Body of pancreas (tissue), 4 donors: ENCODE measurements at regions not wholly inside any gene's neighbourhood (a gene's known extent, or its start where the extent isn't known, plus 50 kb on each side); places are given as distances from the start of the nearest gene placed in this dataset.
"Not testable (repeated sequence)": the region's sequence is repeated elsewhere in the genome, so short reads cannot be mapped to it uniquely, and the experiment has no call there.

Experiments
- ATAC-seq: fragments of 150-250 bp; one replicate; pipeline ENCODE4 v1.9.1; 2016
- DNase-seq, 4 donors: peaks; one replicate each; pipeline ENCODE4 v3.0.0-alpha.2; 2019
- H3K27ac ChIP-seq, 4 donors: fragments of 200-600 bp; sonication (generic); 1 replicate in 3 of 4; 2 replicates in 1 of 4; pipeline versions ENCODE4 v1.5.1 to v1.6.1; 2016 to 2019; ENCODE audit warnings: mild to moderate bottlenecking in 1 of 4, mixed read lengths in 1 of 4, moderate library complexity in 1 of 4
- H3K27me3 ChIP-seq, 2 donors: fragments of 200-600 bp; sonication (generic); one replicate each; pipeline ENCODE4 v1.6.0; 2016; ENCODE audit warnings: mild to moderate bottlenecking in 1 of 2
- H3K36me3 ChIP-seq, 2 donors: fragments of 200-600 bp; sonication (generic); replicated peaks in 1 of 2; 2 replicates each; pipeline ENCODE4 v1.5.1; 2016; ENCODE audit warnings: low read depth in 2 of 2; ENCODE audit not compliant: insufficient read depth in 1 of 2
- H3K4me1 ChIP-seq: fragments of 200-600 bp; sonication (generic); one replicate; pipeline ENCODE4 v1.6.0; 2016
- H3K4me3 ChIP-seq, 2 donors: fragments of 200-600 bp; sonication (generic); 1 replicate in 1 of 2; 2 replicates in 1 of 2; pipeline ENCODE4 v1.5.1; 2016 to 2019
- H3K9me3 ChIP-seq, 3 donors: fragments of 200-600 bp; sonication (generic); 1 replicate in 2 of 3; 2 replicates in 1 of 3; pipeline ENCODE4 v1.5.1; 2016
- CTCF ChIP-seq, 7 experiments: fragments of 450-650 bp in 4 of 7; fragments of 200-600 bp in 3 of 7; sonication (generic) in 3 of 7; IDR thresholded peaks; one replicate each; pipeline ENCODE4 v1.5.1; 2016 to 2019; ENCODE audit warnings: antibody characterized with exemption in 7 of 7
- POLR2A ChIP-seq, 3 donors: fragments of 450-650 bp; IDR thresholded peaks; one replicate each; pipeline ENCODE4 v1.6.1; 2016; ENCODE audit warnings: antibody characterized with exemption in 3 of 3, mild to moderate bottlenecking in 2 of 3
- WGBS, 2 donors: methylation state at CpG; one replicate each; pipeline ENCODE4 v1.1.5; 2017; 5-methylcytosine and 5-hydroxymethylcytosine counted together
- intact Hi-C: fragments of 100-400 bp; cut with DNase I; formaldehyde crosslinking; loops from one replicate; pipeline ENCODE4 v1.15.1; 2023

GRCh38 chr6:66103354-66103753, 396.3 kb upstream of the EYS start:
- WGBS, 2 donors = 57 to 64% methylated on average over 1 of the region's 1 CpG
- ATAC-seq (no peak), DNase-seq (no peak)
- Histone ChIP-seq H3K9me3 (no peaks in the 10 kb centered on the region), H3K4me1 (no peaks in the 10 kb centered on the region), H3K27ac (no peak overlapping the region), H3K4me3 (no peak overlapping the region), H3K27me3 (no peaks in the 10 kb centered on the region), H3K36me3 (no peaks in the 10 kb centered on the region)
- TF ChIP-seq POLR2A (IDR thresholded peaks at IDR 0.05) (no peak), CTCF (IDR thresholded peaks at IDR 0.05) (no peak)
- intact Hi-C loops = no loop called here

GRCh38 chr6:66096679-66097078, 389.7 kb upstream of the EYS start:
- H3K4me3 ChIP-seq = no peak overlapping the region
- intact Hi-C loops = no loop called here

GRCh38 chr6:66094615-66095014, 387.6 kb upstream of the EYS start:
- H3K4me3 ChIP-seq = no peak overlapping the region

More at GRCh38 chr6:66096679-66097078, 389.7 kb upstream of the EYS start:
- 61 to 84% methylated on average over 5 to 22 of the region's 26 CpGs for WGBS, 2 donors
- H3K4me1 ChIP-seq = no peaks in the 10 kb centered on the region
- no peaks in the 10 kb centered on the region for H3K9me3 ChIP-seq
- ATAC-seq = no peak
- TF ChIP-seq CTCF (IDR thresholded peaks at IDR 0.05) = no peak
- no peaks in the 10 kb centered on the region for H3K36me3 ChIP-seq
- no peaks in the 10 kb centered on the region for H3K27me3 ChIP-seq
- no peak for DNase-seq
- H3K27ac ChIP-seq = no peak overlapping the region

GRCh38 chr6:66092306-66092705, 385.3 kb upstream of the EYS start:
- ATAC-seq, intact Hi-C loops: not testable (repeated sequence)
- WGBS, 2 donors = 27 to 29% methylated on average over 1 of the region's 1 CpG

More at GRCh38 chr6:66094615-66095014, 387.6 kb upstream of the EYS start:
- H3K36me3 ChIP-seq = no peaks in the 10 kb centered on the region
- H3K9me3 ChIP-seq = no peaks in the 10 kb centered on the region
- intact Hi-C loops = no loop called here
- no peak overlapping the region for H3K27ac ChIP-seq
- no peak for DNase-seq
- no peak for ATAC-seq
- 84 to 90% methylated on average over 27 of the region's 27 CpGs for WGBS, 2 donors
- TF ChIP-seq POLR2A (IDR thresholded peaks at IDR 0.05) (no peak), CTCF (IDR thresholded peaks at IDR 0.05) (no peak)
- H3K4me1 ChIP-seq = no peaks in the 10 kb centered on the region
- no peaks in the 10 kb centered on the region for H3K27me3 ChIP-seq

GRCh38 chr6:66086532-66086931, 379.5 kb upstream of the EYS start:
- Histone ChIP-seq H3K9me3 (peaks cover 0 to 6% (median 0%) of the 10 kb centered on the region in 3 donors), H3K4me1 (no peaks in the 10 kb centered on the region), H3K27ac (no peak overlapping the region), H3K36me3 (no peaks in the 10 kb centered on the region), H3K4me3 (no peak overlapping the region), H3K27me3 (no peaks in the 10 kb centered on the region)
- TF ChIP-seq CTCF (IDR thresholded peaks at IDR 0.05) (no peak), POLR2A (IDR thresholded peaks at IDR 0.05) (no peak)
- DNase-seq (no peak), ATAC-seq (no peak)
- intact Hi-C loops = no loop called here

More at GRCh38 chr6:66092306-66092705, 385.3 kb upstream of the EYS start:
- H3K27ac ChIP-seq, H3K4me3 ChIP-seq, H3K27me3 ChIP-seq, H3K36me3 ChIP-seq, H3K4me1 ChIP-seq, H3K9me3 ChIP-seq, DNase-seq: not testable (repeated sequence)
